Ovary (tissue), 3 donors: ENCODE measurements at regions not wholly inside any gene's neighbourhood (a gene's known extent, or its start where the extent isn't known, plus 50 kb on each side); places are given as distances from the start of the nearest gene placed in this dataset.
"Not testable (repeated sequence)": the region's sequence is repeated elsewhere in the genome, so short reads cannot be mapped to it uniquely, and the experiment has no call there.

Experiments
- CTCF ChIP-seq, 3 donors: fragments of 450-650 bp in 2 of 3; fragments of 200-600 bp in 1 of 3; IDR thresholded peaks; one replicate each; pipeline versions ENCODE4 v1.5.1 to v1.8.0; 2016 to 2022; ENCODE audit warnings: antibody characterized with exemption in 3 of 3, mild to moderate bottlenecking in 1 of 3
- EP300 ChIP-seq: sonication (generic); formaldehyde crosslinking; IDR thresholded peaks from one replicate; pipeline ENCODE4 v1.6.1; 2017; ENCODE audit warnings: antibody characterized with exemption
- donor health status: DM: no; HTN: no; CAD: no.

DNA sequence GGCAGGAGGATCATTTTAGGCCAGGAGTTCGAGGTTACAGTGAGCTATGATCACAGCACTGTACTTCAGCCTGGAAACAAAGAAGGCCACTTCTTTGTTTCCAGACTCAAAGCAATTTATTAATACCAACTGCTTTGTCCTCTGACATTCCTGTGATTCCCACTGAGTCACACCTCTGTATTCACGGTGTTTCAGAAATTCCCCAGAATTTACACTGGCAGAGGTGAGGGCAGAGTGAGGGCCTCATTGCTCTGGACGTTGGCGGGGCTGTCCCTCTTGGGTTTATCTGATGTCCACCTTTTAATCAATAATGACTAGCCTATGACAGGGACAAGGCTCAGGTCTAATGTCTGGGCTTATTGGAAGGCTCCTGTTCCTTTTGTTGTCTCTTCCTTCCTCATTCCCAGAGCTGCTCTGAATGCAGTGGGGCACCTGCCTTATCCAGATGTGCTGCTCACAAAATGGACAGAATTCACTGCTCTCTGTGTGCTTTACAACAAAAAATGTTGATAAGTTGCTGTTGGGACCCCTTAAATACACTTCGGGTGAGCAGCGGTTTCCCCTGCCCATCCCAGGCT is 160.1 kb downstream of the BCL2L11 start:
- TF ChIP-seq CTCF (IDR thresholded peaks at IDR 0.05); EP300: not testable (repeated sequence)
